ENCODE measurements at regions not wholly inside any gene's neighbourhood (a gene's known extent, or its start where the extent isn't known, plus 50 kb on each side); places are given as distances from the start of the nearest gene placed in this dataset.
"Not testable (repeated sequence)": the region's sequence is repeated elsewhere in the genome, so short reads cannot be mapped to it uniquely, and the experiment has no call there.

DNA sequence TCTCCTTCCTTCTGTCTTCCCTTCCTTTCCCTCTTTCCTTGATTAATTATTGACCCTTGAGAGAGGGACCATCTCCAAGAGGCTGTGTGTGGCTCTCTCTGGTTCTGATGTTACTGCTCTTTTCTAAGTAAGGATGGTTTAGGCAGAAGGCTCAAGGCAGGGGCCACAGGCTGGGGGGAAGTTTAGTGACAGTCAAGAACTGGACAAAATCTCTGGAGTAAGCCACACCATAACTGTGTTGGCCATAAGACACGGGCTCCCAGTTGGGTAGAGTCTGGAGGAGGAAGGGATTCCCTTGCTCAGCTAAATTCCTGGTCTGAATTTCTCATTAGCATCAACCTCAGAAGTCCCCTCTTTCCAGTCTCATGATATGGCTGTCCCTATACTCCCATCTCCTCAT is 74.7 kb downstream of the BUD13 start:
- no peak for DNase-seq

DNA sequence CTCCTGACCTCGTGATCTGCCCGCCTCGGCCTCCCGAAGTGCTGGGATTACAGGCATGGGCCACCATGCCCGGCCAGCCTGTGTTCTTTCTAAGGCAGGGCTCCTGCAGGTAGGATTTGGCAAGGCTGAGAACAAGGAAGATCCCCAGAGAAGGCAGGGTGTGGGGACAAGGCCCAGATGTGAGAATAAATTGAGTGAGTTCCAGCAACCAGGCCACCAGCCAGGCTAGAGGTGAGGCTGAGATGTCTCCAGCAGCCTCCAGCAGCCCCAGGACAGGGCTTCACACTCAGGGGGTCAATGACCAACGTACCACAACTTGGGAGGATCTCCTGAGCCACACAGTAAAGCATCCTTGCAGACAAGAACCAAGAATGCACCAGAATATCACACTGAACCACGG is 75.1 kb downstream of the BUD13 start:
- no peak for DNase-seq

DNA sequence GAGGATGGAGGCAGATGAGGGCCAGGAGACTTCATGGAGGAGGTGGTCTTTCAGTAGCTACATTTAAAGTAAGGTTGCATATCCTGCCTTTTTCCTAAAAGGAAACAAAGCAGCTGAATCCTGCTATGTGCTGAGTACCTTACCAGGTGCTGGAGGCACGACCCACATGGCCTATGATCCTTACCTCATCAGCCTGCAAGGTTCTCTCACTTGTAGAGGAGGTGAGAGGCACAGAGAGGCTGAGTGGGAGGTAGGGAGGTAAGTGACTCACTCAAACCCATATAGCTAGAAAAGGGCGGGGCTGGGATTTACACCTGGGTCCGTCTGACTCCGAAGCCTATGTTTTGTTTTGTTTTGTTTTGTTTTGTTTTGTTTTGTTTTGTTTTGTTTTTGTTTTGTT is 75.8 kb downstream of the BUD13 start:
- no peak for DNase-seq

DNA sequence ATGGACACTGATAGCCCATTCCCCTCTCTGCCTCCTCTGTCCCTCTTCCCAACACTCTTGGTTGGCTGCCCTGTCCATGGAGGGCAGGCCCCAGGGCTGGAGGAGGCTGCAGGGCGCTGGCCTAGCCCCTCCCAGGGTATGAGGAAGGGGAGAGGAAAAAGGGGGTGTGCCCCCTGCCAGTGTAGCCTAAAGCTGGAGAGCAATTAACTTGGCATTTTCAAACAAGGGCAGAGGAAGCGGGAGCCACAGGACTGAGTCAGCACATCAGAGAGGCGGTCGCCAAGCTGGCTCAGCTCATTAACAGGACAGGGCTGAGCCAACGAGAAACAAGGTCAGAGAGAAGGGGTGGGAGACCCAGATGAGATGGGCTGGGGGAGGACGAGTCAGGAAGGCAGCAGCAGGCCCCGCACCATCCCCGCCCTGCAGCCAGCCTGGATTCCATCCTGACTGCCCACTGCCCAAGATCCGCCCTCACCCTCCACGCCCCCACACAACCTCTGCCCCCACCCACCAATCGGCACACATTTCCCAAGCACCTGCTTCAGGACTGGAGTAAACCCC is 76.3 kb downstream of the BUD13 start:
- no peak for DNase-seq

DNA sequence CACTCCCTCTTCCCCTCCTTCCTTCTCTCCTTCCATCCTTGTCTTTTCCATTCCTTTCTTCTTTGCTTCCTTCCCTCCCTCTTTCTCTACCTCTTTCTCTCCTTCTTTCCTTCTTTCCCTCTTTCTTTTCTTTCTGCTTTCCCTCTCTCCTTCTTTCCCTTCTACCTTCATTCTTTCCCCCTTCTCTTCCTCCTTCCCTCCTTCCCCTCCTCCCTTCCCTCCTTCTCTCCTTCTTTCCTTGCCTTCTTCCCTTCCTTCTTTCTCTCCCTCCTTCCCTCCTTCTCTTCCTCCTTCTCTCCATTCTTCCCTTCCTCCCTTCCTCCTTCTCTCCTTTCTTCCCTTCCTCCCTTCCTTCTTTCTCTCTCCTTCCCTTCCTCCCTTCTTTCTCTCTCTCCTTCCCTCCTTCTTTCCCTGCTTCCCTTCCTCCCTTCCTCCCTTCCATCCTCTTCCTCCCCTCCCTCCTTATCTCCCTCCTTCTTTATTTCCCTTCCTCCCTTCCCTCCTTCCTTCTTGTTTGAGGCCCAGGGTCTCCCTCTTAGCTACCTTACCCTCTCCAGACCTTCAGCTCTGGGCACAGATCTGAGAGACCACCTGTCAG is 77.0 kb downstream of the BUD13 start:
- DNase-seq, result no peak

DNA sequence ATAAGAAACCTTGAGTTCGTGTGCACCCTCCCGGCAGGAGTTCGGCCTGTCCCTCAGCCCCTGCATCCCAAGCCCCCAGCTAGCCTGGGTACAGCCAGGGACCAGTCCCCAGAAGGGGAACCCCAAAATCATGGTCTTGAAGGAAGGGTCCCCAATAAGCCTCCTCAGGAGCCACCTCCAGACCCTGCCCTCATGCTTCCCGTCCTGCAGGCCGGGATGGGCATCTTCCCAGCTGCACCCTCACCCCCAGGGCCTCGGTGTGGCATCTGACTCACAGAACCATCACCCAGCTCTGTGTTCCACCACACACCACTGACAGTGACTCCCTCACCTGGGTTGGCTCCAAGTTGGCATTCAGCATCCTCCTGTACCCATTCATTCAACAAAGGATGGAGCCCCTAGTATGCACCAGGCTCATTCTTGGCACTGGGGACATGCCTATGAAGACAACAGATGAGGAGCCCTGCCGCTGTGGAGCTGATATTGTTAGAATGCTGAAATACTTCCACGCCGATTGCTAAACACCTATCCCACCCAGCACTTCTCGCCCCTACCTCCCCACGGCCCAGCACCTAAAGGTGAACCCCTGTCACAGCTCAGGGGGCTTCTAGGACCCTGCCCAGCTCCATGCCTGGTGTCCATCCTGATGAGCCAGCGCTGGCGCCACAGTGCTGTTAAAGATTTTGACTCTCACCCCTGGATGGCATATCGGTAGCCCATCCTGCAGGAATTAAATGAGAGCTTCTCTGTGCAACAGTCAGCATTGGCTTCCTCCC is 77.8 kb downstream of the BUD13 start:
- DNase-seq, result no peak

DNA sequence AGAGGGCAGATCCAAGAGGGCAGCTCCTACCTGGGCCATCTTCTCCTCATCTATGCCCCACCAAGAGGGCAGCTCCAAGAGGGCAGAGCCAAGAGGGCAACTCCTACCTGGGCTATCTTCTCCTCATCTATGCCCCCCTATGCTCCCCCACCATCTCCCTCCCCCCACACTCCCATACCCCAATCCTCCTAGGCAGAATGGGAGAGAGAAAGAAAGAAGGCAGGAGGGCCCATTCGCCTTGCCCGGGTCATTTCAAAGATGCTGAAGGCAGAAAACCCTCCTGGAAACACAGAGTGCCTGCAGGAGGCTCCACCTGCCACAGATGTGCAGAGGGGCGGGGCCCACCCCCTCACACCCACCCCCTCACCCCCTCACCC is 78.5 kb downstream of the BUD13 start:
- DNase-seq, result no peak

DNA sequence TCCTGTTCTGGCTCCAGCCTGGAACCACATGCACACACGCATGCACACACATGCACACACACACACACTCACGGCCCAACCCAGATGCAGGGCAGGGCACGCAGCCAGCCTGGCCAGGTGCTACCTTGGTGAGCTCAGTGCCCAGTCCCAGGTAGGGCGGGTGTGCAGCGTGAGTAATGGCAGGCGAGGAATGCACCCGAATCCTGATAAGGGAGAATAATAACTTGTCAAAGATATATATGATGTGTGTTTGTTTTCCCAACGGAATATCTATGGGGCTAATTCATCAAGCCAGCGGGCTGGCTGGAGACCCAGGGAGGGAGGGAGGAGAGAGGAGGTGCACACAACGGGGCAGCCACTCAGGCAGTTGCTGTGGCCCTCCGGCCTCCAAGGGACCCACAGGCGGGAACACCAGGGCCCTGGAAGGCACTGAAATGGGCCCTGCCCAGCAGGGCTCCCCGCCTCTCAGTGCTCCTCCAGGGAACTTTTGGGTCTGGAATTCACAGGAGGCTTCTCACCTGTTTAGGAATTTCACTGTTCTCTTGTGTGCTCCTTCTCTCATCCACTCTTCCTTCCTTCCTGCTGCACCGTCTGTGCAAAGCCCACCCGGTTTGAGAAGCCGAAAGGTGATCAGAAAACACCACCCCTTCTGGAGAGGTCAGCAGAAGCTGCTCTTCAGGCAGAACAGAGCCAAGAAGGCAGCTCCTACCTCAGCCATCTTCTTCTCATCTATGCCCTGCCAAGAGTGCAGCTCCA is 79.0 kb downstream of the BUD13 start:
- no peak for DNase-seq

DNA sequence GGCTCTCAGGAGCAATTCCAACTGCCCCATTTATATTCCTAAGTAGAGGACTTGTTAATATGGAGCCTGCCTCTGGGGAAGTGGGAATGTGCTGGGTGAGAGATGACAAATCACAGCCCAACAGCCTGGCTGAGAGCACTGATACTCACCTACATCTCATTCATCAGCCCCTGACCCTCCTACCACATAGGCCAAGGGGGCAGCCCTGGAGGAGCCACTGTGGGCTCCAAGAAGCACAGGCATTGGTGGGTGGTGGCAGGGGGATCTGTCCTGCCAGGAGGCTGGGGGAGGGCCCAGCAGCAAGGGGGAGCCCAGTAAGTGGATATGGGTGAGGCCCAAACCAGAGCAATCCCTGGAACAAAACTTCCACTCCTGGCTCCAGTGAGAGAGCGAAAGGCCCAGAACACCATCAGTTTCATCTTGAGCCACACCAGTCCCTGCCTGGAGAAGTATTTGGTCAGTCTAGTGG is 79.7 kb downstream of the BUD13 start:
- DNase-seq, result no peak

DNA sequence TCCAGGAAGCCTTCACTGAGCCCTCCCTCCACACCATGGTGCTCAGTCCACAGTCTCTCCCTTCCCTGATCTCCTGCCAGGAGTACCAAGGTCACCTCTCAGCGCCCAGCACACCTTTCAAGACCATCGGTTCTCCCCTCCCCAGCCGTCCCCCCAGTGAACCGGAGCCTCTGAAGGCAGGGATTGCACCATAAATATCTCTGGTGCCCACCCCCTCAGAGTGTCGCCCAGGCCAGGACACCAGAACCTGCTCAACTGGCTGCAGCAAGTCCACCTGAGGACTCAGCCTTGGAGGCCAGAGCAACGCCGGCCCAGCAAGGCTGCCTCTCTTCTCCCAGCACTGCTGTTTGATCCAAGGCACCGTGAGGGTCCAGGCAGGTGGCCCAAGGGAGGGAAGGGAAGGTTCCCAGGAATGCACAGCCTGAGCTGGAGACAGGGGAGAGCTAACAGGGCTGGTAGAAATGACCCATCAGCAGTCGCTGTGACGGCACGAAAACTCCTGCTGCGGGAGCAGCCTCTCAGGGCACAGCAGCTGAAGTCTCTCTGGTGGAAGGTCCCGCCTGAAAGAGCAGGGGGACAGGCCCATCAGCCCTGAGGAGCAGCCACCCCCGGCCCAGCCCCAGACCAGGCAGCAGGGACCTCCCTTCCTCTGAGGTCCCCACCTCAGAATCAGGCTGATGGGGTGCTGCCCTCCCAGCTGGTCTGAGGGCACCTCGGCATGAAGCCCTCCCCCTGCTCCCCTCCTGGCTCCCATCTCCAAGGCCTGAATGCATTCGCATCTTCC is 80.3 kb downstream of the BUD13 start:
- no peak for DNase-seq

DNA sequence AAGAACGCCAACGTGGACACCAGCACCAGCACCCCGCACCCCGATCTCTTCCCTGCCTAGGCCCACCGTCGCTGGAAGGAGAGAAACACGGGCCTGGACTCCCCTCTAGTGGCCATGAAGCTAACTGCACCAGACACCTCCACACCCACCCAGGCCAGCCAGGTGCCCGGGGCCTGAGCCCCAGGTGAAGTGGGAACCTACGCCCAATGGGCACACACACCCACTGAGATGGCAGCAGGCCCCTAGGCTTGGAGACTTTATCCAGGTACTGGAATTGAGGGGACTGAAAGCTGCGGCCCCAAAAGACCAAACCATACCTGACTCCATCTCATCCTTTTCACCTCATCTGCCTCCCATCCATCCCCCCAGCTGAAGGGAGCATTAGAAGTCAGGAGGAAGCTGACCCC is 81.0 kb downstream of the BUD13 start:
- peak; percentile 64 for DNase-seq

DNA sequence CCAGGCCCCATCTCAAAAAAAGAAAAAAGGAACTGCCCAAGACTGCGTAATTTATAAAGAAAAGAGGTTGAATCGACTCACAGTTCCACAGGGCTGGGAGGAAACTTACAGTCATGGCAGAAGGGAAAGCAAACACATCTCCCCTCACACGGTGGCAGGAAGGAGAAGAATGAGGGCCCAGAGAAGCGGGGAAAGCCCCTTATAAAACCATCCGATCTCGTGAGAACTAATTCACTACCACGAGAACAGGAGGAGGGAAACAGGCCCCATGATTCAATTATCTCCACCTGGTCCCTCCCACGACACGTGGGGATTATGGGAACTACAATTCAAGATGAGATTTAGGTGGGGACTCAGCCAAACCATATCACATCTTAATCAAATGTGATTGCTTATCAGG is 82.2 kb downstream of the BUD13 start:
- DNase-seq, result no peak

DNA sequence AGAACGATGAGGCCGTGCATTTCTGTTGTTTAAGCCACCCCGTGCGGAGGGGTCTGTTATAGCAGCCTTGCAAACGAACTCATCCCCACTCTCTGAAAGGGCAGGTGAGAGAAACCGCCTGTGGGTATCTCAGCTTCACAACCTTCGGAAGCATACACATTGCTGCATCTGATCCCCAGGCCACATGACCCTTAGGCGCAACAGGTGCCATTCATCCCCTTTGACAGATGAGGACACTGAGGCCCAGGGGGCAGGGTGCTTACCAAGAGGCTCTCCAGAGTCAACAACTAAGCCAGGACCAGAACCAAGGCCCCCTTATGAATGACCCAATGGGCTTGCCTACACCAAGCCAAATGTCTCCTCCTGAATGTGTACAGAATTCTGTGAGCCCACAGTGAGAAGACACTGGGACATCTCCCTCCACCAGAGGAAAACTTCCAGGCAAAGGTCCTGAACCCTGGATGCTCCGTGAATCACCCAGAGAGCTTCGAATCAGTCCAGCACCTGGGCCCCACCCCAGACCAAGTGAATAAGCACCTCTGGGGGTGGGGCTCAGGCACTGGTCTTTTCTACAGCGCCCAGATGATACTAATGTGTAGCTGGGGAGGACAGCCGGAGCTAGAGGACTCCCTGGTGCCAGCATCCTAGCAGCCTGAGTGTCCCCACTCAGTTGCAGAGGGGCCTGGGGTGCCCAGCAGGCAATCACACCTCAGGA is 83.2 kb downstream of the BUD13 start:
- no peak for DNase-seq

DNA sequence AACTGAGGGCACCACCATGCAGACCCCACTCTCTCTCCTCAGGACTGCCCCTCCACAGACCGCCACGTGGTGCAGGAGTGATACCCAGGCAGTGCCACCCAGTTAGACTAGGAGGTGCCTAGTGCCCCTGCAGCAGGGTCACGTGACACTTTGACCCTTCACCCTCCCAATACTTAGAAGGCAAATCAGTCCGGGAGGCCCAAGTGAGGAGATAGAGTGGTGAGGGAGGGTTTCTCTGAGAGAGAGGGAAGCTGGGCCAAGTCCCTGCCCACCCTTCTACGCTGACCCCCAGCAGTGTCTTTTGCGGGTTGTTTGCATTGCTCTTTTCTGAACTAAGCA is 84.6 kb downstream of the BUD13 start:
- no peak for DNase-seq

DNA sequence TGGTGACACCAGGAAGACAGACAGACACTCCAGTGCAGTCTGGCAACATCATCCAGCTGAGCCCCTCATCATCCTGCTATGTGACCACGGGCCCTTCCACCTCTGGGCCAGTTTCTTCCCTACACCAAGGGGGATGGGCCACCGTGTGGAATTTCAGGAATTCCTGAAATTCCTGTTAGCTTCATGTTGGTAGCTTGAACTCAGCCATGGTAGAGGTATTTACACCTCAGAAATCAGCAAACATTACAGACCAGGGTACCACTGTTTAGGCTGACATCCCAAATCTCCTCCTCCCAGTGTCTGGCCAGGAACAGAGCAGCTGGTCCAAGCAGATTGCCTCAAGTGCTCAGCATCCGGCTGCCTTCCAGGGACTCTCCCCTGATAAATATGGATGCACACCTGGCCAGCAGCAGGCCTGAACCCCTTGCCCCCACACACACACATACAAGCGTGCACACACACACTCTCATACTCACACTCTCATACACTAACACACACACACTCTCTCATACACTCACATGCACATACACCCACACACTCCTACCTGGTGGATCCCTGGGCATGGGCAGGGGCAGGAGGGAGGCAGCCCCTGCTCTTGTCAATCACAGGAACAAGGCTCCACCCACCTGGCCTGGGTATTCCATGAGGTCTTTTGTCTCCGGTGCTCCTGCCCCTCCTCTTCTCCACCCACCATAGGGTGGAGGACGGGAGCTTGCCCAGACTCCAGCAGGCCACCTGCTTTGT is 85.2 kb downstream of the BUD13 start:
- no peak for DNase-seq

DNA sequence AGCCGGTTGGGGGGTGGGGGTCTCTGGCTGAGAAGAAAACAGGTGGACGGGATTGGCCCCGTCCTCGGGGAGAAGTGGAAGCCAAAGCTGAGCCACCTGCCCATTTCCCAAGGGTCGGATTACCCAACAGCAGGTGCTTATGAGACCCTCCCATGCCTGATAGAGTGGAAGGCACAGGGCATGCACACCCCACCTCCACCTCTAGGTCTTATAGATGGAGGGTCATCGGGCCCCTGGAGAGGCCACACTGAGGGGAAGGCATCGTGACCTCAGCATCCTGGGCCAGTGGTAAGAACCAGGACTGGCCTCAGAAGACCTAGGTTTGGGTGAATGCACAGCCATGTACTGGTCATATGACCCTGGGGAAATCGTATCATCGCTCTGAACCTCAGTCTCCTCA is 85.9 kb downstream of the BUD13 start:
- DNase-seq, result no peak

DNA sequence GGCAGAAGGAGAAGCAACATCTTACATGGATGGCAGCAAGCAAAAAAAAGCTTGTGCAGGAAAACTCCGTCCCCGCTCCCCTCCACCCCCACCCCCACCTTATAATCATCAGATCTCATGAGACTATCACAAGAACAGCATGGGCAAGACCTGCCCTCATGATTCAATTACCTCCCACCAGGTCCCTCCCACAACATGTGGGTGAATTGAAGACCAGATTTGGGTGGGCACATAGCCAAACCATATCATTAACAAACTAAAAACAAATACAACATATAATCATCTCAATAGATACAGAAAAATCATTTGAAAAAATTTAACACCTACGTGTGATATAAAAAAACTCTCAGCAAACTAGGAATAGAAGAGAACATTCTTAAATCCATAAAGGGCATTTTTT is 88.8 kb downstream of the BUD13 start:
- DNase-seq, result no peak

DNA sequence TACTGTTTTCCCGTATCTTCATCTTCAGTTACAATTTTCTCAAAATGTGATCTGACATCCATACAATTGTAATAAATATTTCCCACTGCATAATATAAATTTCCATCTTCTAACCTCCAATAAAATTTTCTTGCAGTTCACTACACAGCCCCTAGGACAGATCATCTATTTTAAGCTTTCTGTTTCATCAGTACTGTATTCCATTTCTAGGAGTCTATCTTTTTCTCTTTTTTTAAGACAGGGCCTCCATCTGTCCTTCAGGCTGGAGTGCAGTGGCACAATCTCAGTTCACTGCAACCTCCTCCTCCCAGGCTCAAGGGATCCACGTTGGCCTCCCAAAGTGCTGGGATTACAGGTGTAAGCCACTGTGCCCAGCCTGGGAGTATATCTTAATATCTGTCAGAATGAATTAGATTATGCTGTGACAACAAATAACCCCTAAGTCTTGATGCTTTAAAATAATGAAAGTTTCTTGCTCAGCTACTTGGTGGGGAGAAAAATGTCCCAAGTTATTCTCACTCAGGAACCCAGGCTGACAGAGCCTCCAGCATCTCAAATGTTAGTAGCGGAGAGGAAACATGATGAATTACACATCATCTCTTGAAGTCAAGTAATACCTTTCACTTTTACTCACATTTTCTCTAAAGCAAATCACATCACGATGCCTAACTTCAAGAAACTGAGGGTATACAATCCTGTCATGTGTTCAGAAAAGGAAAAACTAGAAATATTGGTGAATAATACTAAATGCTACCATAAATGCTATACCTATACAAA is 92.2 kb downstream of the BUD13 start:
- DNase-seq, result no peak

DNA sequence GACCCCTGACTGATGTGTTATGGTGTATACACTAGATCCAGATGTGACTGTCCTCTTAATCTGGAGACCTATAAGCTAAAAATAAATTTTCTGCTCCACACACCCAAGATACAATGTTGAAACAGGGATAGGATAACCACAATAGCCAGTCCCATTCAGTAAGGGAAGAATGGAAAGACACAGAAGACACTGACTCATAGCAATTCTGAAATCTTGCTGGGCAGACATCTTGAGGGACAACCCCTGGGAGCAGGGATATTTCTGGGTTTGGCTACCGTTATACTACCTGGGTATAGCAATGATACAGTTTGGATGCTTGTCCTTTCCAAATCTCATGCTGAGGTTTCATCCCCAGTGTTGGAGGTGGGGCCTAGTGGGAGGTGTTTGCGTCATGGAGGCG is 93.9 kb downstream of the BUD13 start:
- DNase-seq, result no peak

DNA sequence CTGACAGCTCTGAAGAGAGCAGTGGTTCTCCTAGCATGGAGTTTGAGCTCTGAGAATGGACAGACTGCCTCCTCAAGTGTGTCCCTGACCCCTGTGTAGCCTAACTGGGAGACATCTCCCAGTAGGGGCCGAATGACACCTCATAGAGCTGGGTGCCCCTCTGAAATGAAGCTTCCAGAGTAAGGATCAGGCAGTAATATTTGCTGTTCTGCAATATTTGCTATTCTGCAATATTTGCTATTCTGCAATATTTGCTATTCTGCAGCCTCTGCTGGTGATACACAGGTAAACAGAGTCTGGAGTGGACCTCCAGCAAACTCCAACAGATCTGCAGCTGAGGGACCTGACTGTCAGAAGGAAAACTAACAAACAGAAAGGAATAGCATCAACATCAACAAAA is 105.5 kb downstream of the BUD13 start:
- DNase-seq, result not testable (repeated sequence)

All from stimulated activated CD4-positive, alpha-beta T cell treated with anti-CD3 and anti-CD28 coated beads, Interleukin-1b, Interleukin-23, amount 100 ng/mL, for 48 hours (primary cell).